Gastrocnemius medialis (tissue), 4 donors: ENCODE measurements at regions not wholly inside any gene's neighbourhood (a gene's known extent, or its start where the extent isn't known, plus 50 kb on each side); places are given as distances from the start of the nearest gene placed in this dataset.

Source experiments
- ATAC-seq, 2 donors: fragments of 150-250 bp; one replicate each; pipeline ENCODE4 v1.9.1; 2016
- DNase-seq, 2 donors: peaks; one replicate each; pipeline ENCODE4 v3.0.0-alpha.2; 2019
- H3K27ac ChIP-seq, 4 donors: fragments of 200-600 bp; sonication (generic); 1 replicate in 1 of 4; 2 replicates in 3 of 4; pipeline ENCODE4 v1.5.1; 2016 to 2018; ENCODE audit warnings: mild to moderate bottlenecking in 2 of 4, moderate library complexity in 1 of 4
- H3K27me3 ChIP-seq, 3 donors: fragments of 200-600 bp; sonication (generic) in 2 of 3; 1 replicate in 1 of 3; 2 replicates in 2 of 3; pipeline versions ENCODE4 v1.5.1 to v1.6.0; 2016 to 2019; ENCODE audit warnings: mild to moderate bottlenecking in 1 of 3, moderate library complexity in 1 of 3
- H3K36me3 ChIP-seq, 2 donors: fragments of 200-600 bp; sonication (generic) in 1 of 2; one replicate each; pipeline ENCODE4 v1.5.1; 2017 to 2018
- H3K4me1 ChIP-seq, 2 donors: fragments of 200-600 bp; sonication (generic) in 1 of 2; one replicate each; pipeline ENCODE4 v1.5.1; 2016 to 2017; ENCODE audit warnings: mild to moderate bottlenecking in 2 of 2
- H3K4me3 ChIP-seq, 4 donors: fragments of 200-600 bp; sonication (generic) in 3 of 4; 1 replicate in 1 of 4; 2 replicates in 3 of 4; pipeline ENCODE4 v1.5.1; 2016 to 2019; ENCODE audit warnings: mild to moderate bottlenecking in 2 of 4
- H3K9me3 ChIP-seq, 3 donors: fragments of 200-600 bp; sonication (generic) in 2 of 3; 1 replicate in 1 of 3; 2 replicates in 2 of 3; pipeline ENCODE4 v1.5.1; 2016 to 2019
- POLR2A ChIP-seq, 2 donors: fragments of 450-650 bp; IDR thresholded peaks; one replicate each; pipeline ENCODE4 v1.6.1; 2017; ENCODE audit warnings: antibody characterized with exemption in 2 of 2, mild to moderate bottlenecking in 2 of 2, moderate library complexity in 2 of 2
- in situ Hi-C, 4 donors: fragments of 200-750 bp; cut with MboI; loops; one replicate each; pipeline versions ENCODE4 v1.15.0 to v1.8.0; 2017; ENCODE audit warnings: low sequenced_read_pairs in 4 of 4
- intact Hi-C: fragments of 100-400 bp; cut with DNase I; formaldehyde crosslinking; loops from one replicate; pipeline ENCODE4 v1.15.1; 2023; ENCODE audit warnings: low total_unique reads
- TF ChIP-seq, protein P1 (sequence below), 5 experiments: fragments of 450-650 bp in 3 of 5; fragments of 200-600 bp in 2 of 5; sonication (generic) in 2 of 5; IDR thresholded peaks in 4 of 5; conservative IDR thresholded peaks in 1 of 5; 1 replicate in 4 of 5; 2 replicates in 1 of 5; pipeline ENCODE4 v1.5.1; 2016 to 2019; ENCODE audit warnings: antibody characterized with exemption in 5 of 5, mild to moderate bottlenecking in 3 of 5, moderate library complexity in 3 of 5

- Histone ChIP-seq H3K4me3 (no peak overlapping the region), H3K36me3 (no peaks in the 10 kb centered on the region), H3K27me3 (peaks cover 0 to 2% (median 0%) of the 10 kb centered on the region in 3 donors), H3K9me3 (no peaks in the 10 kb centered on the region), H3K27ac (no peak overlapping the region), H3K4me1 (peaks cover 0 to 8% of the 10 kb centered on the region in 2 donors)
- intact Hi-C loops, result no loop called here
- in situ Hi-C loops, result no loop called here
- DNase-seq (no peak), ATAC-seq (no peak)
- TF ChIP-seq POLR2A (IDR thresholded peaks at IDR 0.05), result no peak
- TF ChIP-seq, protein P1, sequence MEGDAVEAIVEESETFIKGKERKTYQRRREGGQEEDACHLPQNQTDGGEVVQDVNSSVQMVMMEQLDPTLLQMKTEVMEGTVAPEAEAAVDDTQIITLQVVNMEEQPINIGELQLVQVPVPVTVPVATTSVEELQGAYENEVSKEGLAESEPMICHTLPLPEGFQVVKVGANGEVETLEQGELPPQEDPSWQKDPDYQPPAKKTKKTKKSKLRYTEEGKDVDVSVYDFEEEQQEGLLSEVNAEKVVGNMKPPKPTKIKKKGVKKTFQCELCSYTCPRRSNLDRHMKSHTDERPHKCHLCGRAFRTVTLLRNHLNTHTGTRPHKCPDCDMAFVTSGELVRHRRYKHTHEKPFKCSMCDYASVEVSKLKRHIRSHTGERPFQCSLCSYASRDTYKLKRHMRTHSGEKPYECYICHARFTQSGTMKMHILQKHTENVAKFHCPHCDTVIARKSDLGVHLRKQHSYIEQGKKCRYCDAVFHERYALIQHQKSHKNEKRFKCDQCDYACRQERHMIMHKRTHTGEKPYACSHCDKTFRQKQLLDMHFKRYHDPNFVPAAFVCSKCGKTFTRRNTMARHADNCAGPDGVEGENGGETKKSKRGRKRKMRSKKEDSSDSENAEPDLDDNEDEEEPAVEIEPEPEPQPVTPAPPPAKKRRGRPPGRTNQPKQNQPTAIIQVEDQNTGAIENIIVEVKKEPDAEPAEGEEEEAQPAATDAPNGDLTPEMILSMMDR (IDR thresholded peaks at IDR 0.05 in 4 of 5, conservative IDR thresholded peaks at IDR 0.05 in 1 of 5), result no peak
These were observed 138.9 kb upstream of the UBE2E1 start for GRCh38 chr3:23666818-23667217.

- DNase-seq, result no peak
- peaks cover 0 to 2% (median 0%) of the 10 kb centered on the region in 3 donors for H3K27me3 ChIP-seq
- no peak overlapping the region for H3K27ac ChIP-seq
- ATAC-seq, result no peak
- no peak for TF ChIP-seq POLR2A (IDR thresholded peaks at IDR 0.05)
- TF ChIP-seq, protein P1 (IDR thresholded peaks at IDR 0.05 in 4 of 5, conservative IDR thresholded peaks at IDR 0.05 in 1 of 5), result no peak
- no peaks in the 10 kb centered on the region for H3K36me3 ChIP-seq
- in situ Hi-C loops, result no loop called here
- no peak overlapping the region for H3K4me3 ChIP-seq
- peaks cover 0 to 8% of the 10 kb centered on the region in 2 donors for H3K4me1 ChIP-seq
- no peaks in the 10 kb centered on the region for H3K9me3 ChIP-seq
- intact Hi-C loops, result no loop called here
These were observed 138.0 kb upstream of the UBE2E1 start for GRCh38 chr3:23667536-23668429.

DNA sequence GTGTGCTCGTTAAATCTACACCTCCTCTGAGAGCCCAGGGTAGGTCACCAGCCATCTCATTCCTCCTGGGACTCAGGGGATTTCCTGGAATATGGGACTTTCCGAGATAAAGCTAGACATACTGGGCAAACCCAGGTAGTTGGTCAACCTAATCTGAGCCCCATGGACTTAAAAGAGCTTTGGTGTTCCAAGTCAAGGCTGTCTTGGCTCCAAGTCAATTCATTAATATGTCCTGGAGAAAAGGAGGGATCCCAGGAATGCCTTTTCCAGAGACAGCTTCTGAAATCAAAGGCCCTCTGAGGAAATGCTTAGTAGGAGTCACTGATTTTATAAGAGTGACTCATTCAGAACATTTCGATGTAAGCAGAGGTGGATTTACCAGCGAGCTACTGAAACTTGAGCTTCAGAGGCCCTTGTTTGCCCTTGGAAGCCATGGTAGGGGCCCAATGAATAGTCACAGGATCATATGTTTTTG, 137.3 kb upstream of the UBE2E1 start:
- Histone ChIP-seq H3K4me3 (no peak overlapping the region), H3K27me3 (peaks cover 0 to 2% (median 0%) of the 10 kb centered on the region in 3 donors), H3K9me3 (no peaks in the 10 kb centered on the region), H3K27ac (no peak overlapping the region), H3K36me3 (no peaks in the 10 kb centered on the region), H3K4me1 (peaks cover 0 to 8% of the 10 kb centered on the region in 2 donors)
- DNase-seq (no peak), ATAC-seq (peak; percentile 77 to 82)
- TF ChIP-seq POLR2A (IDR thresholded peaks at IDR 0.05), result no peak
- intact Hi-C loops (no loop called here), in situ Hi-C loops (no loop called here)

- ATAC-seq (no peak), DNase-seq (no peak)
- in situ Hi-C loops, result no loop called here
- peaks cover 0 to 2% (median 0%) of the 10 kb centered on the region in 3 donors for H3K27me3 ChIP-seq
- TF ChIP-seq, protein P1 (IDR thresholded peaks at IDR 0.05 in 4 of 5, conservative IDR thresholded peaks at IDR 0.05 in 1 of 5), result no peak
- no peak for TF ChIP-seq POLR2A (IDR thresholded peaks at IDR 0.05)
- H3K9me3 ChIP-seq, result no peaks in the 10 kb centered on the region
- no peak overlapping the region for H3K27ac ChIP-seq
- H3K4me3 ChIP-seq, result no peak overlapping the region
- H3K36me3 ChIP-seq, result no peaks in the 10 kb centered on the region
- intact Hi-C loops, result no loop called here
- H3K4me1 ChIP-seq, result peaks cover 0 to 8% of the 10 kb centered on the region in 2 donors
These were observed 136.1 kb upstream of the UBE2E1 start for GRCh38 chr3:23669541-23670255.
